ENCODE measurements at regions not wholly inside any gene's neighbourhood (a gene's known extent, or its start where the extent isn't known, plus 50 kb on each side); places are given as distances from the start of the nearest gene placed in this dataset.

DNA sequence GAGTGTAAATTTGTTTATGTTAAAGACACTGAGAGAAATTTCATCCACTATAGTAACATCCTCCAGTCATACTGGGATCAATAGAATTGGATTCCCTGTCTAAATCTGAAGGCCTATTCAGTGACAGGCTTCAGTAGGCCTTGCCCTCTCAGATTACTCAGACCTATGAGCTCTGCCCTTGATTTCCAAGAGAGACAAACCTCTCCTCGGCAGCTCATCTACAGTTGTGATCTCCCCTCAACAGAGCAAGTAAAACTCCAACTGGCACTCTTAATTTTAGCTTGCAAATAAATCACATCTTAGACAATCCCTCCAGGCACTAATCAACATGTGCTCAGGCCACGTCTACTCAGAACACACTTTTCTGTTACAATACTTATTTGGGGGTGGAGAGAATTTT is 1191.4 kb upstream of the PHF14 start:
- Histone ChIP-seq H3K36me3 (no peaks in the 10 kb centered on the region), H3K27me3 (ENCODE audit: low read depth) (no peaks in the 10 kb centered on the region), H3K9me3 (no peaks in the 10 kb centered on the region), H3K27ac (no peak overlapping the region), H3K4me1 (no peaks in the 10 kb centered on the region), H3K4me3 (no peak overlapping the region)
- intact Hi-C loops (cut with DNase I) = no loop called here
- ATAC-seq (no peak), DNase-seq (no peak)
- TF ChIP-seq, protein P1, sequence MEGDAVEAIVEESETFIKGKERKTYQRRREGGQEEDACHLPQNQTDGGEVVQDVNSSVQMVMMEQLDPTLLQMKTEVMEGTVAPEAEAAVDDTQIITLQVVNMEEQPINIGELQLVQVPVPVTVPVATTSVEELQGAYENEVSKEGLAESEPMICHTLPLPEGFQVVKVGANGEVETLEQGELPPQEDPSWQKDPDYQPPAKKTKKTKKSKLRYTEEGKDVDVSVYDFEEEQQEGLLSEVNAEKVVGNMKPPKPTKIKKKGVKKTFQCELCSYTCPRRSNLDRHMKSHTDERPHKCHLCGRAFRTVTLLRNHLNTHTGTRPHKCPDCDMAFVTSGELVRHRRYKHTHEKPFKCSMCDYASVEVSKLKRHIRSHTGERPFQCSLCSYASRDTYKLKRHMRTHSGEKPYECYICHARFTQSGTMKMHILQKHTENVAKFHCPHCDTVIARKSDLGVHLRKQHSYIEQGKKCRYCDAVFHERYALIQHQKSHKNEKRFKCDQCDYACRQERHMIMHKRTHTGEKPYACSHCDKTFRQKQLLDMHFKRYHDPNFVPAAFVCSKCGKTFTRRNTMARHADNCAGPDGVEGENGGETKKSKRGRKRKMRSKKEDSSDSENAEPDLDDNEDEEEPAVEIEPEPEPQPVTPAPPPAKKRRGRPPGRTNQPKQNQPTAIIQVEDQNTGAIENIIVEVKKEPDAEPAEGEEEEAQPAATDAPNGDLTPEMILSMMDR (IDR thresholded peaks at IDR 0.05) = no peak

DNA sequence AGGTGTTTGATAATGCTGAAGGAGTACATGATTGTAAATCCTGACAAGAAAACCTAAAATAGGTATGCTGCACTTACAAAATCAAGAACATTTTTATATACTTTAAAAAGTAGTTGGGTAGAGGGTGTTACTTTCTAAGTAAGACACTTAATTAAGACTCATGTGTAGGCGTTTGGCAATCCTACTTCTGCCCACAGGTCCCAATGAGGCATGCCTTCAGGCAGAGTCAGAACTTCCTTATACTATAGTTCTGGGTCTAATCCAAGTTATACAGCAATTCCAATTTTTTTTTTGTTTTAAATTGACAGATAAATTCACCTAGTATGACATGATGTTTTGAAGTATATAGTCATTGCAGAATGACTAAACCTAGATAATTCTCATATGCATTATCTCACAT is 1188.5 kb upstream of the PHF14 start:
- Histone ChIP-seq H3K36me3 (no peaks in the 10 kb centered on the region), H3K27ac (no peak overlapping the region), H3K4me1 (no peaks in the 10 kb centered on the region), H3K27me3 (ENCODE audit: low read depth) (no peaks in the 10 kb centered on the region), H3K9me3 (no peaks in the 10 kb centered on the region), H3K4me3 (no peak overlapping the region)
- intact Hi-C loops (cut with DNase I) = no loop called here
- no peak for DNase-seq
- ATAC-seq = no peak
- TF ChIP-seq, protein P1 (IDR thresholded peaks at IDR 0.05) = no peak

DNA sequence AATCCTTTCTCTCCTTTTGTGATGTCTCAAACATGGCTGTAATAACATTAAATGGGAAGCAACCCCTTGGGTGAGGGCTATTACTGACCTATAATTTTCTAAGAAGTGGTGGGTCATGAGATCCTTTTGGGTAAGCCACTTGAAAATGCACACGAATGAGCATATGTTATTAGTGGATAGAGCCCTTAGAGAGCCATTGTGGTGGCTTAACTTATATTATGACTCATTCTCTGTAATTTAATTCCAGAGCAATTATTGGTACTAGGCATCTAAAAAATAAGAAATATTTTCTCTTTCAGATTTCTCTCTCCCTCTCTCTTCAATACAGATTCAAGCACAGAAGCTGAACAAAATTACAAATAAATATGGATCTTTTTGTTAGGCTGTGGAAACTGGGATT is 1177.4 kb upstream of the PHF14 start:
- TF ChIP-seq, protein P1 (IDR thresholded peaks at IDR 0.05) = no peak
- Histone ChIP-seq H3K4me1 (no peaks in the 10 kb centered on the region), H3K27me3 (ENCODE audit: low read depth) (no peaks in the 10 kb centered on the region), H3K9me3 (no peaks in the 10 kb centered on the region), H3K36me3 (no peaks in the 10 kb centered on the region), H3K4me3 (no peak overlapping the region), H3K27ac (no peak overlapping the region)
- ATAC-seq (no peak), DNase-seq (no peak)
- intact Hi-C loops (cut with DNase I) = no loop called here

DNA sequence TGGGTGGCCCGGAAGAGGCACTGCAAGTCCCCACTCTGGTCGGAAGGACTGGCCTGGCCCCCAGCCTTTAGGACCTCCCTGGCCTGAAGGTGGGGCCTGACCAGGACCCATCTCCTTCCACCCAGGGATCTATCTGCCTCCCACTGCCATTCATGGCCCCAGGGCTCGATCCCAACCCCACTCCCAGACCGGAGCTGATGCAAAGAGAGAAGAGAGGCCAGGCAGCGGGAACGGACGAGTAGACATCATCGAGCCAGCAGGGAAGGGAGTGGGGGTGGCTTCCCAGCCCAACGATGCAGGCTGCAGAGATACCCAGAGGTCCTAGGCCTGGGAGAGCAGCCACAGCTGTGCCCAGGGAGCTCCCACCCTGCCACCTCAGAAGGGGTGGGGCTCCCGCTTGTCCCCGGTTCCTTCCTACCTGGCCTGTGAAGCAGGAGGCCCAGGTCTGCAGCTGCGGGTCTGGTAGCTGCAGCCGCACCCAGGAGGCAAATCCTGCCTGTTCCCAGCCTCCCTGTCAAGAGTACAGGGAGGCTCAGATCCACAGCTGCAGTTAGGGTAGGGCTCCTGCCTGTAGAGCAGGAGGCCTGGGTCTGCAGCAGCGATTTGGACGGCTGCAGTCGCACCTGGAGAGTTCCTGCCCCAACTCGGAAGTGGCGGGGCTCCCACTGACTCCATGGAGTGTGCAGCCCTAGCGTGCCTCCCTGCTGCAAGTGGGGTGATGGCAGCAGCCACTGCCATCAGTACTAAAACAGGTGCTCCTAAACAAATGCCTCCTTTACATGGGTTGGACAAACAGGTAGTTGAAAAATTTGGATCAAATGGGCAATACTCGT is 1151.0 kb upstream of the PHF14 start:
- no peak for DNase-seq
- peak; percentile 32 to 34 for ATAC-seq

GRCh38 chr7:9835199-9835598 is 1138.5 kb upstream of the PHF14 start:
- Histone ChIP-seq H3K4me3 (no peak overlapping the region), H3K9me3 (no peaks in the 10 kb centered on the region), H3K4me1 (no peaks in the 10 kb centered on the region), H3K27ac (no peak overlapping the region), H3K36me3 (no peaks in the 10 kb centered on the region), H3K27me3 (ENCODE audit: low read depth) (no peaks in the 10 kb centered on the region)
- intact Hi-C loops (cut with DNase I) = no loop called here
- no peak for DNase-seq
- no peak for ATAC-seq
- TF ChIP-seq, protein P1 (IDR thresholded peaks at IDR 0.05) = no peak

More for the DNA sequence above, 1151.0 kb upstream of the PHF14 start:
- intact Hi-C loops (cut with DNase I) = no loop called here
- no peaks in the 10 kb centered on the region for H3K4me1 ChIP-seq
- TF ChIP-seq, protein P1 (IDR thresholded peaks at IDR 0.05) = no peak
- peaks cover 5% of the 10 kb centered on the region for H3K9me3 ChIP-seq
- no peaks in the 10 kb centered on the region for H3K27me3 ChIP-seq (ENCODE audit: low read depth)
- H3K27ac ChIP-seq = no peak overlapping the region
- no peak overlapping the region for H3K4me3 ChIP-seq
- no peaks in the 10 kb centered on the region for H3K36me3 ChIP-seq

Data from lower lobe of right lung (tissue), 2 donors.